ENCODE measurements at regions not wholly inside any gene's neighbourhood (a gene's known extent, or its start where the extent isn't known, plus 50 kb on each side); places are given as distances from the start of the nearest gene placed in this dataset.

GRCh38 chr11:26073646-26074045, 258.3 kb upstream of the ANO3 start:
- TF ChIP-seq, protein P1, sequence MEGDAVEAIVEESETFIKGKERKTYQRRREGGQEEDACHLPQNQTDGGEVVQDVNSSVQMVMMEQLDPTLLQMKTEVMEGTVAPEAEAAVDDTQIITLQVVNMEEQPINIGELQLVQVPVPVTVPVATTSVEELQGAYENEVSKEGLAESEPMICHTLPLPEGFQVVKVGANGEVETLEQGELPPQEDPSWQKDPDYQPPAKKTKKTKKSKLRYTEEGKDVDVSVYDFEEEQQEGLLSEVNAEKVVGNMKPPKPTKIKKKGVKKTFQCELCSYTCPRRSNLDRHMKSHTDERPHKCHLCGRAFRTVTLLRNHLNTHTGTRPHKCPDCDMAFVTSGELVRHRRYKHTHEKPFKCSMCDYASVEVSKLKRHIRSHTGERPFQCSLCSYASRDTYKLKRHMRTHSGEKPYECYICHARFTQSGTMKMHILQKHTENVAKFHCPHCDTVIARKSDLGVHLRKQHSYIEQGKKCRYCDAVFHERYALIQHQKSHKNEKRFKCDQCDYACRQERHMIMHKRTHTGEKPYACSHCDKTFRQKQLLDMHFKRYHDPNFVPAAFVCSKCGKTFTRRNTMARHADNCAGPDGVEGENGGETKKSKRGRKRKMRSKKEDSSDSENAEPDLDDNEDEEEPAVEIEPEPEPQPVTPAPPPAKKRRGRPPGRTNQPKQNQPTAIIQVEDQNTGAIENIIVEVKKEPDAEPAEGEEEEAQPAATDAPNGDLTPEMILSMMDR (IDR thresholded peaks at IDR 0.05) = no peak
- TF ChIP-seq POLR2AphosphoS5 (IDR thresholded peaks at IDR 0.05) = no peak
- no peak for TF ChIP-seq POLR2A (IDR thresholded peaks at IDR 0.05)
